CD4-positive, CD25-positive, alpha-beta regulatory T cell (primary cell): ENCODE measurements at regions not wholly inside any gene's neighbourhood (a gene's known extent, or its start where the extent isn't known, plus 50 kb on each side); places are given as distances from the start of the nearest gene placed in this dataset.

Source experiments
- ATAC-seq, 2 donors: fragments of 150-1000 bp; cut with Tn5 transposase; one replicate each; pipeline ENCODE4 v1.10.0; 2021; ENCODE audit warnings: low read depth in 2 of 2, moderate number of reproducible peaks in 2 of 2, moderate library complexity in 1 of 2
- DNase-seq, 3 donors: peaks; one replicate each; pipeline versions ENCODE4 v3.0.0 to v3.0.0-alpha.2; 2012 to 2022; ENCODE audit warnings: mixed read lengths in 1 of 3
- H3K27ac ChIP-seq: one replicate; pipeline ENCODE4 v1.7.0; 2013; ENCODE audit warnings: mild to moderate bottlenecking, low read length; ENCODE audit not compliant: insufficient read depth, poor library complexity, severe bottlenecking
- H3K27me3 ChIP-seq: one replicate; pipeline ENCODE4 v1.7.0; 2013; ENCODE audit warnings: low read length; ENCODE audit not compliant: control insufficient read depth, insufficient read depth
- H3K36me3 ChIP-seq: one replicate; pipeline ENCODE4 v1.7.0; 2013; ENCODE audit warnings: mild to moderate bottlenecking, low read length, moderate library complexity; ENCODE audit not compliant: control insufficient read depth, insufficient read depth
- H3K4me1 ChIP-seq: 2 replicates; pipeline ENCODE4 v1.7.0; 2013; ENCODE audit warnings: mild to moderate bottlenecking, low read length; ENCODE audit not compliant: insufficient read depth, control insufficient read depth, poor library complexity, severe bottlenecking
- H3K4me3 ChIP-seq: one replicate; pipeline ENCODE4 v1.7.0; 2013; ENCODE audit warnings: low read depth, mild to moderate bottlenecking, low read length, moderate library complexity
- H3K9me3 ChIP-seq, 2 experiments: 1 replicate in 1 of 2; 2 replicates in 1 of 2; pipeline ENCODE4 v1.7.0; 2013; ENCODE audit warnings: low read length in 2 of 2, mild to moderate bottlenecking in 1 of 2, moderate library complexity in 1 of 2; ENCODE audit not compliant: control insufficient read depth in 2 of 2
- H3K27ac Mint-ChIP-seq, 3 donors: one replicate each; pipeline ENCODE4 v1.8.0; 2020 to 2022; ENCODE audit warnings: mild to moderate bottlenecking in 3 of 3, mixed read lengths in 3 of 3, moderate library complexity in 2 of 3
- H3K27me3 Mint-ChIP-seq: one replicate; pipeline ENCODE4 v1.8.0; 2022; ENCODE audit warnings: mild to moderate bottlenecking, mixed read lengths
- H3K36me3 Mint-ChIP-seq: one replicate; pipeline ENCODE4 v1.8.0; 2020; ENCODE audit warnings: mixed read lengths
- H3K4me1 Mint-ChIP-seq, 4 donors: one replicate each; pipeline ENCODE4 v1.8.0; 2020 to 2022; ENCODE audit warnings: mixed read lengths in 4 of 4, mild to moderate bottlenecking in 1 of 4
- H3K4me3 Mint-ChIP-seq, 4 donors: one replicate each; pipeline ENCODE4 v1.8.0; 2020 to 2022; ENCODE audit warnings: mild to moderate bottlenecking in 4 of 4, mixed read lengths in 4 of 4, moderate library complexity in 3 of 4
- H3K9me3 Mint-ChIP-seq, 7 donors: one replicate each; pipeline ENCODE4 v1.8.0; 2020 to 2022; ENCODE audit warnings: mixed read lengths in 7 of 7, mild to moderate bottlenecking in 3 of 7, moderate library complexity in 2 of 7

DNA sequence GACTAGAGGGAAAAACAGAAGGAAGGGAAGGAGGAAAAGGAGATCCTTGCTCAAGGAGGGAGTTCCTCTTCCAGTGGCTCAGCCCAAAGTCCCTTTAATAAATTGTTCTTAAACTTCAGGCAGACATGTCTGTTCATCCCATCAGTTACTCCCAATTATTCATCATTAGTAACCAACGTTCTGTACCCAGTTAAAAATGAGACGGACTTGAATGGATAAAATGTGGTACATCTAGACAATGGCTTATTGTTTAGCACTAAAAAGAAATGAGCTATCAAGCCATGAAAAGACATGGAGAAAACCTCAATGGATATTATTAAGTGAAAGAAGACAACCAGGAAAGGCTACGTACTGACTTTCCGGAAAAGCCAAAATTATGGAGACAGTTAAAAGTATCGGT, 50.8 kb upstream of the ACSL3 start:
- no peak for DNase-seq
- Histone ChIP-seq H3K4me3 (no peak overlapping the region), H3K27me3 (no peaks in the 10 kb centered on the region), H3K9me3 (no peaks in the 10 kb centered on the region), H3K27ac (no peak overlapping the region), H3K4me1 (no peaks in the 10 kb centered on the region), H3K36me3 (no peaks in the 10 kb centered on the region)
- H3K36me3 Mint-ChIP-seq, result no peaks in the 10 kb centered on the region
- peaks cover 8% of the 10 kb centered on the region for H3K27me3 Mint-ChIP-seq
- H3K27ac Mint-ChIP-seq, result no peak overlapping the region
- H3K9me3 Mint-ChIP-seq, result no peaks in the 10 kb centered on the region
- H3K4me1 Mint-ChIP-seq, result peaks cover 6 to 18% (median 9%) of the 10 kb centered on the region in 4 donors
- ATAC-seq, result no peak
- no peak overlapping the region for H3K4me3 Mint-ChIP-seq
